ENCODE measurements at regions not wholly inside any gene's neighbourhood (a gene's known extent, or its start where the extent isn't known, plus 50 kb on each side); places are given as distances from the start of the nearest gene placed in this dataset.

DNA sequence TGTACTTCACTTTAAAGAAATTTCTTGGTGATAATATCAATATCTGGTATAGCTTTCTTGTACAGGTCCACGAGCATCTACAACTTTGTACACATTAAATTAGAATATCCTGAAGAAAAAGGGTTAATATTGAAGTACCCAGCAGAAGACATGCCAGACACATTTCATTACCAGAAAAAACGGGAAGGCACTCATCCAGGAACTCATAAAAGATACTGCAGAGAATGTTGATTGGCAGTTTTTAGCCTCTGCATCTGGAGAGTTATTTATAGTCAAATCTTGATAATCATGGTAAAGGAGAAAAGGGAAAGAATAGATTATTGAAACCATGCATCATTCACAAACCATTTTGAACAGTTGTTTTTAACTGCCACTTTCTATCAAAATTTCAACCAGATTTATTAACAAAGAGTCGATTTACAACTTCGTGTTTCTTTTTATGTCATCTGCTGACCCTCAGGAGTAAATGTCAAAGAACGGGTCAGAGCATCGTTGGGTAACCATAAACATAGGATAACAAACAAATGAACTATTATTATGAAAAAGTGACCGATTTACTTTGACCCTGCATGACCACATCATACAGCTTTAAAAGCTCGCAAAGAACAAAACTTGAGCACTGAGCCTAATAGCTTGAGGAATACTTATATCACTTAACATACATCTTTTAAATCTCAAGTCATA, 229.2 kb upstream of the SGK1 start:
- no peak for ATAC-seq
- no peaks in the 10 kb centered on the region for H3K9me3 ChIP-seq

DNA sequence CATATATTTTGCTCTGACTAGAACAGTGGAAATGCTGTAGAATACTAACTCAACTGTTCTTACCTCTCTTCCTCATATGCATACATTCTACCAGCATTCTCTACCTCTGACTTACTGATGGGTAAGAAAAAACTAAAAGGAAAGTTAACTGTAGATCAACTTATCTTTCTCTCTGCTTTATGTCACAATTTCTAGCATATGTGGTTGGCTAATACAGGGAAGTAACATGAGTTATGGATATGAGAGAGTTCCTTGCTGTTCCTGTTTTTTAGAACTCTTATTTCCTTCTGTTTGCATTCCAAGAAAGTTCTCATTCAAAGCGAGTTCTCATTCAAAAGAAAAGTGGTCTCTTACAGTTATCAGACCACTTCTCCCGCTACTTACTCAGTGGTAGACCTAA, 226.8 kb upstream of the SGK1 start:
- Histone ChIP-seq H3K4me3 (no peak overlapping the region), H3K27ac (no peak overlapping the region), H3K27me3 (no peaks in the 10 kb centered on the region), H3K36me3 (no peaks in the 10 kb centered on the region), H3K9me3 (no peaks in the 10 kb centered on the region), H3K4me1 (no peaks in the 10 kb centered on the region)
- intact Hi-C loops (cut with DNase I), result no loop called here
- TF ChIP-seq, protein P1, sequence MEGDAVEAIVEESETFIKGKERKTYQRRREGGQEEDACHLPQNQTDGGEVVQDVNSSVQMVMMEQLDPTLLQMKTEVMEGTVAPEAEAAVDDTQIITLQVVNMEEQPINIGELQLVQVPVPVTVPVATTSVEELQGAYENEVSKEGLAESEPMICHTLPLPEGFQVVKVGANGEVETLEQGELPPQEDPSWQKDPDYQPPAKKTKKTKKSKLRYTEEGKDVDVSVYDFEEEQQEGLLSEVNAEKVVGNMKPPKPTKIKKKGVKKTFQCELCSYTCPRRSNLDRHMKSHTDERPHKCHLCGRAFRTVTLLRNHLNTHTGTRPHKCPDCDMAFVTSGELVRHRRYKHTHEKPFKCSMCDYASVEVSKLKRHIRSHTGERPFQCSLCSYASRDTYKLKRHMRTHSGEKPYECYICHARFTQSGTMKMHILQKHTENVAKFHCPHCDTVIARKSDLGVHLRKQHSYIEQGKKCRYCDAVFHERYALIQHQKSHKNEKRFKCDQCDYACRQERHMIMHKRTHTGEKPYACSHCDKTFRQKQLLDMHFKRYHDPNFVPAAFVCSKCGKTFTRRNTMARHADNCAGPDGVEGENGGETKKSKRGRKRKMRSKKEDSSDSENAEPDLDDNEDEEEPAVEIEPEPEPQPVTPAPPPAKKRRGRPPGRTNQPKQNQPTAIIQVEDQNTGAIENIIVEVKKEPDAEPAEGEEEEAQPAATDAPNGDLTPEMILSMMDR (IDR thresholded peaks at IDR 0.05), result no peak
- no peak for TF ChIP-seq POLR2A (IDR thresholded peaks at IDR 0.05)
- DNase-seq (no peak), ATAC-seq (peak in 2 of 4 donors; percentile 32 to 44)
- WGBS (ENCODE audit: insufficient coverage, low coverage, low lambda C conversion rate, missing lambda C conversion rate), result 73% methylated on average over 2 of the region's 2 CpGs

More for the DNA sequence above, 229.2 kb upstream of the SGK1 start:
- DNase-seq, result no peak
- 59% methylated on average over 8 of the region's 8 CpGs for WGBS (ENCODE audit: insufficient coverage, low coverage, low lambda C conversion rate, missing lambda C conversion rate)
- Histone ChIP-seq H3K27me3 (no peaks in the 10 kb centered on the region), H3K4me1 (peaks cover 0 to 6% (median 2%) of the 10 kb centered on the region in 4 donors), H3K27ac (no peak overlapping the region), H3K4me3 (no peak overlapping the region), H3K36me3 (no peaks in the 10 kb centered on the region)
- intact Hi-C loops (cut with DNase I), result no loop called here
- TF ChIP-seq, protein P1 (IDR thresholded peaks at IDR 0.05), result no peak
- no peak for TF ChIP-seq POLR2A (IDR thresholded peaks at IDR 0.05)

DNA sequence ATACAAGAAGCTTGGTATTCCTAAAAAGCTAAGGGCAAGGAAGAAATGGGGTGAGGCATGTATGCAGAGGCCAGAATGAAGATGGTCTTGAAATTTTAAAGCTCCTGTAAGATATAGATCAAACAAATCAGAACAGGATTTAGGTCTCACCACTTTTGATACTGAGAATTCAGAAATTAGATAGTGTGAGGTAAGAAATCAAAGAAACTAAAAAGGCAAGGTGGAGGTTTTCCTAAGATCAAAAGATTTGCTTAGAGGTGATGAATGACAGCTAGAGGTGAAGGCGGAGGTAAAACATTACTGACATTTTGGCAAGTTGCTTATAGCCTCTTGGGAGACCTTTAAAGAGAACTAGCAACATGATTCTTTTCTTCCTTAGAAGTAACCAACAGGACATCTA, 225.2 kb upstream of the SGK1 start:
- intact Hi-C loops (cut with DNase I), result no loop called here
- Histone ChIP-seq H3K27me3 (no peaks in the 10 kb centered on the region), H3K4me3 (no peak overlapping the region), H3K9me3 (no peaks in the 10 kb centered on the region), H3K4me1 (no peaks in the 10 kb centered on the region), H3K36me3 (no peaks in the 10 kb centered on the region), H3K27ac (no peak overlapping the region)
- DNase-seq (no peak), ATAC-seq (no peak)
- 88% methylated on average over 1 of the region's 1 CpG for WGBS (ENCODE audit: insufficient coverage, low coverage, low lambda C conversion rate, missing lambda C conversion rate)
- TF ChIP-seq, protein P1 (IDR thresholded peaks at IDR 0.05), result no peak
- no peak for TF ChIP-seq POLR2A (IDR thresholded peaks at IDR 0.05)

DNA sequence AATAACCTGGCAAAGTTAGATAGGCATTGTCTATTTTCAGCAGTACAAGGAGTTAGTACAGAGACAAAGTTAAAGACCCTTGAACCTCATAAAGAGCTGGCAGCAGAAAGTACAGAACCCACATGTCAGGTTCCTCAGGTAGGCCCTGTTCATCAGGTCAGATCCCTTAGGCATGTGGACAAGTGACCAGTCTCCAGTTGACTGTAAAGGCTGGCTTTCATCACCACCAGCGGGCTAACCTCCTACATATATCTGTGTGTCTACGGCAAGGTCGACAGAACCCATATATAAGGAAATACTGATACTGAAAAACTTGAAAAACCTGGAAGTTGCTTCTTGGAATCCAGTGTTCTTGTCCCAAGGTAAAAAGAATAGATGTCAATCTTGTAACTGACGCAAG, 223.1 kb upstream of the SGK1 start:
- Histone ChIP-seq H3K27ac (no peak overlapping the region), H3K36me3 (no peaks in the 10 kb centered on the region), H3K4me1 (no peaks in the 10 kb centered on the region), H3K4me3 (no peak overlapping the region), H3K9me3 (no peaks in the 10 kb centered on the region), H3K27me3 (no peaks in the 10 kb centered on the region)
- WGBS (ENCODE audit: insufficient coverage, low coverage, low lambda C conversion rate, missing lambda C conversion rate), result 100% methylated on average over 4 of the region's 4 CpGs
- no peak for ATAC-seq
- intact Hi-C loops (cut with DNase I), result no loop called here
- no peak for DNase-seq
- TF ChIP-seq, protein P1 (IDR thresholded peaks at IDR 0.05), result no peak
- no peak for TF ChIP-seq POLR2A (IDR thresholded peaks at IDR 0.05)

All from right lobe of liver (tissue), 6 donors.